KMS-11 (cell line): ENCODE measurements at regions not wholly inside any gene's neighbourhood (a gene's known extent, or its start where the extent isn't known, plus 50 kb on each side); places are given as distances from the start of the nearest gene placed in this dataset.

ENCODE experiments used
- H2AFZ ChIP-seq: fragments of 200-600 bp; sonication (generic); 2 replicates; pipeline ENCODE4 v1.6.1; 2016; ENCODE audit warnings: antibody characterized with exemption, mixed run types, low read depth
- H3K27ac ChIP-seq: fragments of 200-600 bp; sonication (generic); 2 replicates; pipeline ENCODE4 v1.6.1; 2016; ENCODE audit warnings: mild to moderate bottlenecking, mixed run types
- H3K27me3 ChIP-seq: fragments of 200-600 bp; sonication (generic); 2 replicates; pipeline ENCODE4 v1.6.1; 2017; ENCODE audit warnings: mild to moderate bottlenecking, low read depth, mixed run types, moderate library complexity; ENCODE audit not compliant: insufficient read depth
- H3K36me3 ChIP-seq: fragments of 200-600 bp; sonication (generic); 2 replicates; pipeline ENCODE4 v1.6.1; 2017; ENCODE audit warnings: mild to moderate bottlenecking, mixed run types; ENCODE audit not compliant: insufficient read depth
- H3K4me1 ChIP-seq: fragments of 200-600 bp; sonication (generic); 2 replicates; pipeline ENCODE4 v1.6.1; 2016; ENCODE audit warnings: mild to moderate bottlenecking, low read depth, mixed run types; ENCODE audit not compliant: poor library complexity, severe bottlenecking
- H3K4me2 ChIP-seq: fragments of 200-600 bp; sonication (generic); 2 replicates; pipeline ENCODE4 v1.7.0; 2016; ENCODE audit warnings: mild to moderate bottlenecking, mixed run types
- H3K4me3 ChIP-seq: fragments of 200-600 bp; sonication (generic); IDR thresholded peaks from 2 replicates; pipeline ENCODE4 v1.6.1; 2017; ENCODE audit warnings: low read depth, low read length, mixed read lengths; ENCODE audit not compliant: insufficient read depth
- H3K79me2 ChIP-seq: fragments of 200-600 bp; sonication (generic); 2 replicates; pipeline ENCODE4 v1.6.1; 2016; ENCODE audit warnings: low read depth, mixed run types; ENCODE audit not compliant: insufficient read depth
- H3K9ac ChIP-seq: fragments of 200-600 bp; sonication (generic); 2 replicates; pipeline ENCODE4 v1.6.1; 2016; ENCODE audit warnings: mild to moderate bottlenecking, mixed run types
- H4K20me1 ChIP-seq: fragments of 200-600 bp; sonication (generic); 2 replicates; pipeline ENCODE4 v1.6.1; 2016; ENCODE audit warnings: mild to moderate bottlenecking, mixed run types; ENCODE audit not compliant: insufficient read depth
- TF ChIP-seq, protein P1 (sequence below): fragments of 200-600 bp; sonication (generic); conservative IDR thresholded peaks from 2 replicates; pipeline ENCODE4 v1.6.1; 2017; ENCODE audit warnings: low read depth, mild to moderate bottlenecking, antibody characterized with exemption, low read length, moderate library complexity, mixed read lengths

DNA sequence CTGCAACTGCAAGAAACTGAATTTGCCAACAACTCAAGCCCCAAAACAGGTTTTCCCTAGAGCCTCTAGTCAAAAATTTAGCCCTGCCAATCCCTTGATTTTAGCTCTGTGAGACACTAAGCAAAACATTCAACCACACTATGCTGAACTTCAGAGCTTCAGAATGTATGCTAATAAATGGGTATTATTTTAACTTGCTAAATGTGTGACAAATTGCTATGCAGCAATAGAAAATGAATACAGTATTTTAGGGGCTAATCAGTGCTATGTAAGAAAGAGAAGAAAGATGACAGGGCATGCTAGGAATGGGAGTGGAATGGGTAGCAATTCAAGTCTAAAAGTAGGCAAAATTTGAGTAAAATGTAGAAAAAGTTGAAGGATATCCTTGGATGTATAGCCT lies 223.9 kb upstream of the NOL4 start:
- H3K27me3 ChIP-seq = no peaks in the 10 kb centered on the region
- H3K4me2 ChIP-seq = no peak overlapping the region
- no peaks in the 10 kb centered on the region for H3K4me1 ChIP-seq
- H4K20me1 ChIP-seq = no peaks in the 10 kb centered on the region
- TF ChIP-seq, protein P1, sequence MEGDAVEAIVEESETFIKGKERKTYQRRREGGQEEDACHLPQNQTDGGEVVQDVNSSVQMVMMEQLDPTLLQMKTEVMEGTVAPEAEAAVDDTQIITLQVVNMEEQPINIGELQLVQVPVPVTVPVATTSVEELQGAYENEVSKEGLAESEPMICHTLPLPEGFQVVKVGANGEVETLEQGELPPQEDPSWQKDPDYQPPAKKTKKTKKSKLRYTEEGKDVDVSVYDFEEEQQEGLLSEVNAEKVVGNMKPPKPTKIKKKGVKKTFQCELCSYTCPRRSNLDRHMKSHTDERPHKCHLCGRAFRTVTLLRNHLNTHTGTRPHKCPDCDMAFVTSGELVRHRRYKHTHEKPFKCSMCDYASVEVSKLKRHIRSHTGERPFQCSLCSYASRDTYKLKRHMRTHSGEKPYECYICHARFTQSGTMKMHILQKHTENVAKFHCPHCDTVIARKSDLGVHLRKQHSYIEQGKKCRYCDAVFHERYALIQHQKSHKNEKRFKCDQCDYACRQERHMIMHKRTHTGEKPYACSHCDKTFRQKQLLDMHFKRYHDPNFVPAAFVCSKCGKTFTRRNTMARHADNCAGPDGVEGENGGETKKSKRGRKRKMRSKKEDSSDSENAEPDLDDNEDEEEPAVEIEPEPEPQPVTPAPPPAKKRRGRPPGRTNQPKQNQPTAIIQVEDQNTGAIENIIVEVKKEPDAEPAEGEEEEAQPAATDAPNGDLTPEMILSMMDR = no peak
- H3K36me3 ChIP-seq = no peaks in the 10 kb centered on the region
- H3K4me3 ChIP-seq = no peak overlapping the region
- no peak overlapping the region for H2AFZ ChIP-seq
- H3K79me2 ChIP-seq = no peaks in the 10 kb centered on the region
- H3K9ac ChIP-seq = no peak overlapping the region
- no peak overlapping the region for H3K27ac ChIP-seq

DNA sequence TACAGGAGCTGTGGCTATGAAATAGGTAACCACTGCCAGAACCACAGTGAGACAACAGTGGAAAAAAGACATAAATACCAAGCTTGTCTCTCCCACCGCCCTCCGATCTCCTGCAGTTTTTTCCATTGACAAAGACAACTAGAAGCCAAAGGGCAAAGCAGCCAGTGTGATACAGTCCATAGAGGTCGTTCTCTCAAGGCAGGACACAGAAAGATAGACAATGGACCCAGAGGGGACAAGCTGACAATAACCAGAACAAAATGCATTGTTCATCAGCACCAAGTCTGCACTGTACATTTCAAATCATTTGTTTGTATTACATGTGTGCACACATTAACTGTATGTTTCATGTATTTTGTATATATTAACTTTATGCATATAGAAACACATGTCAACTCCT lies 233.0 kb upstream of the NOL4 start:
- Histone ChIP-seq H3K4me3 (no peak overlapping the region), H4K20me1 (no peaks in the 10 kb centered on the region), H3K9ac (no peak overlapping the region)

DNA sequence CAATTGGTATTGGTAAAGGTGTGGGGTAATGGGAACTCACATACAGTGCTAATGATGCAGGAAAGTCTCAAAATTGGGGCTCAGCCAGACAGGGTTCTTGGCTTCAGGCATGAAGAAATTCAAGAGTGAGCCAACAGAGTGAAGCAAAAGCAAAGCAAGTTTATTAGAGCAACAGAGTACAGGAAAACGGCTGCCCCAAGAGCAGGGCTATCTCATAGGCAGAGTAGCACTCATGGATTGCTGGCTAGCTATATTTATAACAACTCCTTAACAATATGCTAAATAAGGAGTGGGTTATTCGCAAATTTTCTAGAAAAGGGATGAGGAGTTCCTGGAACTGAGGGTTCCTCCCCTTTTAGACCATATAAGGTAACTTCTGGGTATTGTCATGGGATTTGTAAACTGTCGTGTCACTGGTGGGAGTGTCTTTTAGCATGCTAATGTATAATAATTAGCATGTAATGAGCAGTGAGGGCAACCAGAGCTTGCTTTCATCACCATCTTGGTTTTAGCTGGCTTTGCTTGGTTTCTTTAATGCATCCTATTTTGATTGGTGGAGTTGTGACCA lies 233.8 kb upstream of the NOL4 start:
- Histone ChIP-seq H3K9ac (no peak overlapping the region), H3K36me3 (no peaks in the 10 kb centered on the region), H3K4me3 (no peak overlapping the region), H3K79me2 (no peaks in the 10 kb centered on the region), H4K20me1 (no peaks in the 10 kb centered on the region), H3K27me3 (no peaks in the 10 kb centered on the region), H3K27ac (no peak overlapping the region), H3K4me2 (no peak overlapping the region), H3K4me1 (no peaks in the 10 kb centered on the region), H2AFZ (no peak overlapping the region)
- TF ChIP-seq, protein P1 = no peak

More for the DNA sequence above, 233.0 kb upstream of the NOL4 start:
- Histone ChIP-seq H2AFZ (no peak overlapping the region), H3K4me2 (no peak overlapping the region), H3K36me3 (no peaks in the 10 kb centered on the region), H3K27me3 (no peaks in the 10 kb centered on the region), H3K4me1 (no peaks in the 10 kb centered on the region), H3K79me2 (no peaks in the 10 kb centered on the region), H3K27ac (no peak overlapping the region)
- TF ChIP-seq, protein P1 = no peak

DNA sequence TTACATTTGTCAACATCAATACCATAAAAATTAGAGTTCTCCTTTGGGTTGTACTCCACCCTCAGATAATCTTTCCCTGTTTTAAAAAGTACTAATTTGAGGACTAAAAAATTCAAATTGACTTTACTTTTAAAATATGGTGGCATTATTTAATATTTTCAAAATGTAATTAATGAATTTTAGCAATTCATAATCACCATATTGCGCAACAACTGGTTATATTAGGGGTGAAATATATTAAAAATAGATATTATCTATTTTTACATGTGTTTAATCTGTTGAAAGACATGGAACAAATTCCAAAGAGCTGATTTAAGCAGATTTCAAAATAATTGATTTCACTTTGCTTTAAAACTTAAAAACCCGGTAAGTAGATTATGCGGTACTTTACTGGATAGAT lies 236.6 kb upstream of the NOL4 start:
- Histone ChIP-seq H3K27me3 (no peaks in the 10 kb centered on the region), H3K9ac (no peak overlapping the region), H3K27ac (no peak overlapping the region), H2AFZ (no peak overlapping the region), H4K20me1 (no peaks in the 10 kb centered on the region), H3K4me1 (no peaks in the 10 kb centered on the region), H3K36me3 (no peaks in the 10 kb centered on the region), H3K4me3 (no peak overlapping the region), H3K79me2 (no peaks in the 10 kb centered on the region), H3K4me2 (no peak overlapping the region)
- TF ChIP-seq, protein P1 = no peak
